Calu3 (cell line): ENCODE measurements at regions not wholly inside any gene's neighbourhood (a gene's known extent, or its start where the extent isn't known, plus 50 kb on each side); places are given as distances from the start of the nearest gene placed in this dataset.

Source experiments
- BruUV-seq: library from RNA; stranded (reverse); fragments of 400-500 nt; replicated peaks from 2 replicates; lab custom pipeline; 2021; lab: Mats Ljungman, UMichigan
- CTCF ChIA-PET: fragments of 300-600 bp; sonication (Branson Sonifier 250); formaldehyde crosslinking; loops from one replicate; lab custom pipeline; 2022; ENCODE audit warnings: antibody characterized with exemption; lab: Charles Lee
- DNase-seq: peaks from one replicate; pipeline ENCODE4 v3.0.0; 2022
- H3K27ac Mint-ChIP-seq: one replicate; pipeline ENCODE4 v1.8.0; 2022; ENCODE audit warnings: mixed read lengths; ENCODE audit not compliant: unreplicated experiment
- H3K27me3 Mint-ChIP-seq: one replicate; pipeline ENCODE4 v1.8.0; 2022; ENCODE audit warnings: mixed read lengths; ENCODE audit not compliant: unreplicated experiment
- H3K36me3 Mint-ChIP-seq: one replicate; pipeline ENCODE4 v1.8.0; 2022; ENCODE audit warnings: mild to moderate bottlenecking, moderate library complexity, mixed read lengths; ENCODE audit not compliant: insufficient read depth, unreplicated experiment
- H3K4me1 Mint-ChIP-seq: one replicate; pipeline ENCODE4 v1.8.0; 2022; ENCODE audit warnings: mild to moderate bottlenecking, low read depth, mixed read lengths; ENCODE audit not compliant: unreplicated experiment
- H3K4me3 Mint-ChIP-seq: one replicate; pipeline ENCODE4 v1.8.0; 2022; ENCODE audit warnings: mild to moderate bottlenecking, low read depth, moderate library complexity, mixed read lengths; ENCODE audit not compliant: unreplicated experiment
- H3K9me3 Mint-ChIP-seq: one replicate; pipeline ENCODE4 v1.8.0; 2022; ENCODE audit warnings: low read depth, mixed read lengths; ENCODE audit not compliant: unreplicated experiment
- intact Hi-C: fragments of 100-400 bp; cut with micrococcal nuclease; formaldehyde crosslinking; loops from one replicate; pipeline ENCODE4 v1.10.0; 2022; ENCODE audit not compliant: unreplicated experiment
- TF ChIP-seq, protein P1 (sequence below): fragments of 200-600 bp; IDR thresholded peaks from one replicate; pipeline ENCODE4 v1.8.0; 2022; ENCODE audit warnings: antibody characterized with exemption; ENCODE audit not compliant: unreplicated experiment

DNA sequence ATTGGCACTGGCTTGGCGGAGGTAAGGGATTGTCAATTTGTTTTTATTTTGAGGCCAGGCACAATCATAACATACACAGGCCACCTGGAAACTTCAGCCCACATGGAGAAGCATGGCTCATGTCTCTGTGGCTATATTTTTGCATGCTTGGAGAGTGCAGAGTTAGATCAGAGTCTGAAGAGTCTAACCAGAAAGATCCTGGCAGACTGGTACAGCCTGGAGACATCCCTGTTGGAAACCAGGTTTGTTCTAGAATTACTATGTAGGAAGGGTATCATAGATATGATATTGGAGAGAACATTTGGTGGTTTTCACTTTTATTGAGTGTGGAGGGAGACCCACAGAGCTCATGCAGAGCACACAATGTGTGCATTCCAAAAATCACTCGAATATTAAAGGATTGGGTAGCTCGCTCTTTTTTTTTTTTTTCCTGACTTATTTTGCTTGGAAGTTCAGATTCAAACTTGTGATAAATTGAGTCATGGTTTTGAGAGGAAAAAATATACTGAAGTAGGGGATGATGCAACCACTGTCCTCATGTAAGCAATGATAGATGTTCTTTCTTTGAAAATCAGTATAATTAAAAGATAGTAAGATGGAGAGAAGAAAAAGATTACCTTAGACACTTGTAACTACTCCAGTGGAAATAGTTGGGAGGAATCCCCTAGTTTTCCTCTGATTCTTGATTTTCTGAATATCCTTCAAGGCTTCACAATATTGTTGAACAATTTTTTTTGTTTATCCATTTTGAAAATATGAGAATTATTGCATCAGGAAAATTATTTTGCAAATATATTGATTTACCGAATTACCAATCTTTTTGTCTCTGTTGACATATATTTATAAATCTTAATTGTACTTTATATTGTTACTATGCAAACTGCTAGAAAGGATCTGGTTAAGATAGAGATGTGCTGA is 185.7 kb upstream of the ZEB2 start:
- Mint-ChIP-seq H3K36me3 (no peaks in the 10 kb centered on the region), H3K4me3 (no peak overlapping the region), H3K27me3 (no peaks in the 10 kb centered on the region), H3K4me1 (peaks cover 9% of the 10 kb centered on the region), H3K9me3 (no peaks in the 10 kb centered on the region), H3K27ac (no peak overlapping the region)
- intact Hi-C loops, result no loop called here
- BruUV-seq, result no TSS peak
- TF ChIP-seq, protein P1, sequence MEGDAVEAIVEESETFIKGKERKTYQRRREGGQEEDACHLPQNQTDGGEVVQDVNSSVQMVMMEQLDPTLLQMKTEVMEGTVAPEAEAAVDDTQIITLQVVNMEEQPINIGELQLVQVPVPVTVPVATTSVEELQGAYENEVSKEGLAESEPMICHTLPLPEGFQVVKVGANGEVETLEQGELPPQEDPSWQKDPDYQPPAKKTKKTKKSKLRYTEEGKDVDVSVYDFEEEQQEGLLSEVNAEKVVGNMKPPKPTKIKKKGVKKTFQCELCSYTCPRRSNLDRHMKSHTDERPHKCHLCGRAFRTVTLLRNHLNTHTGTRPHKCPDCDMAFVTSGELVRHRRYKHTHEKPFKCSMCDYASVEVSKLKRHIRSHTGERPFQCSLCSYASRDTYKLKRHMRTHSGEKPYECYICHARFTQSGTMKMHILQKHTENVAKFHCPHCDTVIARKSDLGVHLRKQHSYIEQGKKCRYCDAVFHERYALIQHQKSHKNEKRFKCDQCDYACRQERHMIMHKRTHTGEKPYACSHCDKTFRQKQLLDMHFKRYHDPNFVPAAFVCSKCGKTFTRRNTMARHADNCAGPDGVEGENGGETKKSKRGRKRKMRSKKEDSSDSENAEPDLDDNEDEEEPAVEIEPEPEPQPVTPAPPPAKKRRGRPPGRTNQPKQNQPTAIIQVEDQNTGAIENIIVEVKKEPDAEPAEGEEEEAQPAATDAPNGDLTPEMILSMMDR, result no peak
- DNase-seq, result no peak
- CTCF ChIA-PET, result no interaction called here

DNA sequence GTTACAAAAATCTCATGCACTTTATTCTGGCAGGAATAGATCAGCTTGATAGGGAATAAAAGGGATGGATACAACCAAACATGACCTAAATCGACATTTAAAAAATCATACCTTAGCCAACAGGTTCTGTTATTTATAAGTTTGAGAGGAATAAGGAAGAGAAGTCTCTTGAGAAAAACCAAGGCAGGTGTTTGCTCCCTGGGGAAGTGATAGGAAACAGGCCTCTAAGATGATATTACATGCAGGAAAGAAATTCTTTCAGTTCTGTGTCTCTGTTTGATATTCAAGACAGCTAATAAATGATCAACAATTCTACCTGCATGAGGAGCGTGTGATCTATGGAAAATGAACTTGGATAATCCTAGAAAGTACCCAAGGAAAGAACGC is 184.8 kb upstream of the ZEB2 start:
- no peaks in the 10 kb centered on the region for H3K27me3 Mint-ChIP-seq
- H3K4me3 Mint-ChIP-seq, result no peak overlapping the region
- TF ChIP-seq, protein P1, result no peak
- BruUV-seq, result no TSS peak
- CTCF ChIA-PET, result no interaction called here
- no peak overlapping the region for H3K27ac Mint-ChIP-seq
- peaks cover 3% of the 10 kb centered on the region for H3K9me3 Mint-ChIP-seq
- DNase-seq, result no peak
- H3K4me1 Mint-ChIP-seq, result peaks cover 9% of the 10 kb centered on the region
- H3K36me3 Mint-ChIP-seq, result no peaks in the 10 kb centered on the region
- intact Hi-C loops, result no loop called here

DNA sequence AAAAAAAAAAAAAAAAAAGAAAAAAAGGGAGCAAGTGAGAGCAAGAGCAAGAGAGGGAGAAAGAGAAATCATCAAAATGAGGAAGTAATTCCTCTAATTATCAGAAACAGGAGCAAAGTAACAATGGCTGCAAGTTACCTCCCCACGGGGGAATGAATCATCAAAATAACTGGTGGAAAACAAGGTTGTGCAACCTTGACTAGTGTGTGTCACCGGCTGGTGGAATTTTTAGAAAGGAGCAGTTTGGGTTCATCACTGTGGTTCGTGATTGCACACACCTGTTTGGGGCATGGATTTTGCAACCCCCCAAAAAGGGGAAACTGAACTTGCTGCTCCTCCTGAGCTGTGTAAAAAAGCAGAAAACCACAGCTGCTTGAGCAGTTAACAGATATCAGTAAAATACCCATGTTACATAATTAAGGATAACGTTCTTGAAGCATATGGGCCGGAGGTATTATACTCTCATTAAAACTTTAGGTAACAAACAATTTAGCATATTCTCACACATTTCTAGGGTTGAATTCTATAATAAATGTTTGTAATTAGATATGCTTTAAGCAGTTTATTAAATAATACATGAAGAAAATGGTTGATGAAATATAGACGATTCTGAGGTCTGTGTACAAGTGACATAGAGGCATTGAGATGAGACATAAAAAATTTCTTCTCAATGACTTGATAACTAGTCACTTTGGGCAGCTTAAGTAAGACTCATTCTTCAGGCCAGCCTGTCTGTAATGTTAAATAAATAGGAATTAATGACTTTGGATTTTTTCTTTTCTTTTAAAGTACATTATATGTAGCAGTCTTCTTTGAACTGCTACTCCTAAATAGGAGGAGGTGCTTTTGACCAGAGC is 184.2 kb upstream of the ZEB2 start:
- Mint-ChIP-seq H3K4me1 (peaks cover 9% of the 10 kb centered on the region), H3K27me3 (no peaks in the 10 kb centered on the region), H3K27ac (peak overlapping the region; percentile 6), H3K9me3 (peaks cover 3% of the 10 kb centered on the region), H3K4me3 (no peak overlapping the region), H3K36me3 (no peaks in the 10 kb centered on the region)
- peak; percentile 38 for DNase-seq
- intact Hi-C loops, result no loop called here
- no TSS peak for BruUV-seq
- CTCF ChIA-PET, result no interaction called here
- TF ChIP-seq, protein P1, result no peak

DNA sequence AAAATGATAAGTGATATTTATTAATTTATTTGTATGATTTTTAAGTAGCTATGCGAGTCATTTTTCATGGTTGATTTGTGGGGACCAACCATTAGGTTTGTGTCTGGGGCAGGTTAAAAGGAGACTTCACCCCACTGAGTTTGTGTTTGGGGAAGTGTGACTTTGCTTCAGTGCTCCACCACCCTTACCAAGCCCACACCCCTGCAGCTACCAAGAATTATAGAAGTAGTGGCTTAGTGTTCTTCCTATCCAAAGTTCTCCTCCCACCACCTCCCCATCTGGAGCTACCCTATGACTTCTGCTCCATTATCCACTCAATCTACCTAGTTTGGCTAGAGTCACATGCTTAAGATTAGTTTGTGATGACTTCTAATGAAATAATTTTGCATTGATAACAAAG is 182.1 kb upstream of the ZEB2 start:
- Mint-ChIP-seq H3K27ac (no peak overlapping the region), H3K4me3 (no peak overlapping the region), H3K36me3 (no peaks in the 10 kb centered on the region), H3K27me3 (no peaks in the 10 kb centered on the region), H3K4me1 (peaks cover 9% of the 10 kb centered on the region), H3K9me3 (peaks cover 3% of the 10 kb centered on the region)
- CTCF ChIA-PET, result interaction anchor here (0.7 kb wide), 1 partner anchor 289 kb away, joined by 3 read pairs; no protein-coding TSS in a partner anchor
- no peak for DNase-seq
- no TSS peak for BruUV-seq
- intact Hi-C loops, result no loop called here
- TF ChIP-seq, protein P1, result no peak
